ENCODE measurements at regions not wholly inside any gene's neighbourhood (a gene's known extent, or its start where the extent isn't known, plus 50 kb on each side); places are given as distances from the start of the nearest gene placed in this dataset.

DNA sequence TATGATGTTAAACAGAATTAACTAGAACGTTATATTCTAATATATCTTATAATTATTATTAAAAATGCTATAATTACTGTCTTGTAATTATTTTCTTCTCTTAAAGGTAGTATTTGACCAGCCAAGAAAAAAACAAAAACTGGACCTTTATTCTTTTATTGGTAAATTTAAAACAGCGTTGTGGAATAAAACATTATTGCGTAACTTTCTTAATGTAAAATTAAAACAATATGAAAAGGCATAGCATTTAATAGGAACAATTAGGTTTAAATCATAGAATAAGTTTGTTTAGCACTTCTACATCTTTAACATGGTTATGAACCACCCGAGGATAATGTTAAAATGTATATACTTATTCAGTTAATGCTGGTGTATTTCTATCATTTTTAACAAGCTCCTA lies 574.5 kb upstream of the CDH18 start:
- TF ChIP-seq, protein P1, sequence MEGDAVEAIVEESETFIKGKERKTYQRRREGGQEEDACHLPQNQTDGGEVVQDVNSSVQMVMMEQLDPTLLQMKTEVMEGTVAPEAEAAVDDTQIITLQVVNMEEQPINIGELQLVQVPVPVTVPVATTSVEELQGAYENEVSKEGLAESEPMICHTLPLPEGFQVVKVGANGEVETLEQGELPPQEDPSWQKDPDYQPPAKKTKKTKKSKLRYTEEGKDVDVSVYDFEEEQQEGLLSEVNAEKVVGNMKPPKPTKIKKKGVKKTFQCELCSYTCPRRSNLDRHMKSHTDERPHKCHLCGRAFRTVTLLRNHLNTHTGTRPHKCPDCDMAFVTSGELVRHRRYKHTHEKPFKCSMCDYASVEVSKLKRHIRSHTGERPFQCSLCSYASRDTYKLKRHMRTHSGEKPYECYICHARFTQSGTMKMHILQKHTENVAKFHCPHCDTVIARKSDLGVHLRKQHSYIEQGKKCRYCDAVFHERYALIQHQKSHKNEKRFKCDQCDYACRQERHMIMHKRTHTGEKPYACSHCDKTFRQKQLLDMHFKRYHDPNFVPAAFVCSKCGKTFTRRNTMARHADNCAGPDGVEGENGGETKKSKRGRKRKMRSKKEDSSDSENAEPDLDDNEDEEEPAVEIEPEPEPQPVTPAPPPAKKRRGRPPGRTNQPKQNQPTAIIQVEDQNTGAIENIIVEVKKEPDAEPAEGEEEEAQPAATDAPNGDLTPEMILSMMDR (conservative IDR thresholded peaks at IDR 0.05), result no peak
- no peak for TF ChIP-seq ZFX (IDR thresholded peaks at IDR 0.05)
